ENCODE measurements at regions not wholly inside any gene's neighbourhood (a gene's known extent, or its start where the extent isn't known, plus 50 kb on each side); places are given as distances from the start of the nearest gene placed in this dataset.

DNA sequence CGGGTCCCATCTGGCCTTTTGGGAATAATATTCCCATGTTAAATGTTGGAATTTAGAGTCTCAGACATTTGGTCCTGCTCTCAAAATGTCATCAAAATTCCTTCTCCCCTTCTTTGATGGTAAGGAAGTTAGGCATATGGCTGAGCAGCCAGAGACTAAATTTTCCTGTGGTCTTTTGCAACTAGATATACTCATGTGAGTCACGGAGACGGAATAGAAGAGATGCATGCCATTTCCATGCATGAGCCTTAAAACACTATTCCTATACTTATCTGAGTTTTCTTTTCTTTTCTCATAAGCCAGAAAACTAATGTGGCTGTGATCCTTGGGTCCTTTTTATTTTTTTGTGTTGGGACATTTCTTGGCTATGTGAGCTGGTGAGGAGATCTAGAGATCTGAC lies 105.3 kb downstream of the NR2F2 start:
- no peak for TF ChIP-seq POLR2AphosphoS5 (IDR thresholded peaks at IDR 0.05)
- no peak for TF ChIP-seq POLR2A (IDR thresholded peaks at IDR 0.05)

Measured in breast epithelium (tissue), 3 donors.